D721Med (cell line): ENCODE measurements at regions not wholly inside any gene's neighbourhood (a gene's known extent, or its start where the extent isn't known, plus 50 kb on each side); places are given as distances from the start of the nearest gene placed in this dataset.
A peak's percentile ranks its signal among the peaks of the same experiment; 100 is the strongest.

ENCODE experiments used
- DNase-seq: peaks from one replicate; pipeline ENCODE4 v3.0.0; 2011; ENCODE audit warnings: low spot score; ENCODE audit not compliant: insufficient read length
- FAIRE-seq: peaks from 2 replicates; lab custom pipeline; 2011; peaks lifted over from hg19 to GRCh38; lab: Jason Lieb, UNC
- TF ChIP-seq, protein P1 (sequence below): IDR thresholded peaks from 2 replicates; pipeline ENCODE4 v1.5.1; 2012; ENCODE audit warnings: mild to moderate bottlenecking, control low read depth; ENCODE audit not compliant: insufficient read depth; ENCODE audit errors: missing control alignments

DNA sequence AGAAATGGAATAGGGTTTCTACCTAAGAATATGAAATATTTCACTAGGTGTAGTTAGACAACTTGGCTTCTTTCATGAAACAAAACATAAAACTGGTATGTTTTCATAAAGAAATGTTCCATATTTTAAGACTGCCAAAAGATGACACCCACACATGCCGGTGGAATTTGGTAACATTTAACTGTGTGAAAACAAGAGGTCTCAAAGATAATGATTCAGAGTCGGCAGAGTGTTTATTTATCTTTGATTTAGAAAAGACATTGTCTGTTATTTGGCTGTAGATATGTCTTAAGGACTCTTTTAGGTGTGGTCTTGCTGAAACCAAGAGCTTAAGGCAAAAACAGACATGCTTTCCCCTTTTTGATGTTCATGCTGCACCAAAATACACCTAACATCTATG lies 63.5 kb upstream of the FN1 start:
- no peak for DNase-seq
- no peak for FAIRE-seq

DNA sequence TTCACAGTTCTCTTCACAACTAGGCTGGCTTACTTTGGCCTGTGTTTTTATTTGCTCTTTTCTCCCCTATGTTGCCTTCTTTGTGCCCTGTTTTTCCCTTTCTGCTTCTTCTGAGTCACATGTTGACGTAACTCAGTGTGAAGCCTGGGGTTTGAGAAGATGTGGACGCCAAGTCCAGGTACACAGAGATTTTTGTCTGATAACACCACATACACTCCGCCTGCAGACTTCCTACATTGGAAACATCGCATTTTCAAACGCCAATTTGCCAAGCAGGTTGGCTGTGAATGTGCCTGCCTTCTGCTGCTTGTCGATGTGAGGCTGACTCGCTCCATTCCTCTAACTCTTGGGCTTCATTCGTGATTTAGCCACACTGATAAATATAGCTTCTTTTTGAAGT lies 62.6 kb upstream of the FN1 start:
- TF ChIP-seq, protein P1, sequence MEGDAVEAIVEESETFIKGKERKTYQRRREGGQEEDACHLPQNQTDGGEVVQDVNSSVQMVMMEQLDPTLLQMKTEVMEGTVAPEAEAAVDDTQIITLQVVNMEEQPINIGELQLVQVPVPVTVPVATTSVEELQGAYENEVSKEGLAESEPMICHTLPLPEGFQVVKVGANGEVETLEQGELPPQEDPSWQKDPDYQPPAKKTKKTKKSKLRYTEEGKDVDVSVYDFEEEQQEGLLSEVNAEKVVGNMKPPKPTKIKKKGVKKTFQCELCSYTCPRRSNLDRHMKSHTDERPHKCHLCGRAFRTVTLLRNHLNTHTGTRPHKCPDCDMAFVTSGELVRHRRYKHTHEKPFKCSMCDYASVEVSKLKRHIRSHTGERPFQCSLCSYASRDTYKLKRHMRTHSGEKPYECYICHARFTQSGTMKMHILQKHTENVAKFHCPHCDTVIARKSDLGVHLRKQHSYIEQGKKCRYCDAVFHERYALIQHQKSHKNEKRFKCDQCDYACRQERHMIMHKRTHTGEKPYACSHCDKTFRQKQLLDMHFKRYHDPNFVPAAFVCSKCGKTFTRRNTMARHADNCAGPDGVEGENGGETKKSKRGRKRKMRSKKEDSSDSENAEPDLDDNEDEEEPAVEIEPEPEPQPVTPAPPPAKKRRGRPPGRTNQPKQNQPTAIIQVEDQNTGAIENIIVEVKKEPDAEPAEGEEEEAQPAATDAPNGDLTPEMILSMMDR = no peak
- FAIRE-seq (no peak), DNase-seq (no peak)

More for the DNA sequence above, 63.5 kb upstream of the FN1 start:
- TF ChIP-seq, protein P1 = no peak

GRCh38 chr2:215493376-215493775 lies 57.5 kb upstream of the FN1 start:
- TF ChIP-seq, protein P1 = no peak
- FAIRE-seq (no peak), DNase-seq (no peak)

- DNase-seq = no peak
- TF ChIP-seq, protein P1 = no peak
- no peak for FAIRE-seq
These were observed 53.5 kb upstream of the FN1 start for GRCh38 chr2:215489288-215489848.

GRCh38 chr2:215487002-215487372 lies 51.1 kb upstream of the FN1 start:
- TF ChIP-seq, protein P1 = no peak
- FAIRE-seq (no peak), DNase-seq (no peak)

DNA sequence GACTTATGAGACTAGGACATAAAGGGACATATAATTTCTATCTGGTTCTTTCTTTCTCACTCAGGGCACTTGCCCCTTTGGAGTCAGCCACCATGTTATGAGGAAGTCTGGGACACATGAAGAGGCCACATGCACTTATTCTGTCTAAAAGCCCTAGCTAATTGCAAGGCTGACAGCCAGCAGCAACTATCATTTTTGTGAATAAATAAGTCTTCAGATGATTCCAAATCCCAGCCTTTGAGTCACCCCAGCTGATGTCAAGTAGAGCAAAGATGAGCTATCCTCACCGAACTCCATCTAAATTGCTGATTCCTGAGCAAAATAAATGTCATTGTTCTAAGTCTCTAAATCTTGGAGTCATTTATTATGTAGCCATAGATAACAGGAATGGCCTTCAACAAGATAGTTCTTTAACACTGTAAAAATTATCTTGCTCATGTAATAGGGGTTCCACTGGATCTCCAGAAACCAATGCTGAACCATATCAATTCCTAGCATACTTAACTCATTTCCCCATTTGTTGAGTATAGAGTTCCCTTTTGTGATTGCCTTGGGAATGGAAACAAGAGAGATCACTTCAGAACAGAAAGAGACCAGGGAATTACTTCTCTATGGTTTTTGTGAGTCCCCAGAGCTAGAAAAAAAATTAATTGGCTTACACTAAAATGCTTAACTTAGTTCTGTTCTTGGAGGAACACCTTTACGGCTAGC lies 50.6 kb upstream of the FN1 start:
- DNase-seq = no peak
- TF ChIP-seq, protein P1 = no peak
- peak; percentile 11 for FAIRE-seq
